Pulmonary artery endothelial cell (primary cell): ENCODE measurements at regions not wholly inside any gene's neighbourhood (a gene's known extent, or its start where the extent isn't known, plus 50 kb on each side); places are given as distances from the start of the nearest gene placed in this dataset.

Experiments used
- DNase-seq: peaks from one replicate; pipeline ENCODE4 v3.0.0-alpha.2; 2011; ENCODE audit warnings: low read depth, low spot score

DNA sequence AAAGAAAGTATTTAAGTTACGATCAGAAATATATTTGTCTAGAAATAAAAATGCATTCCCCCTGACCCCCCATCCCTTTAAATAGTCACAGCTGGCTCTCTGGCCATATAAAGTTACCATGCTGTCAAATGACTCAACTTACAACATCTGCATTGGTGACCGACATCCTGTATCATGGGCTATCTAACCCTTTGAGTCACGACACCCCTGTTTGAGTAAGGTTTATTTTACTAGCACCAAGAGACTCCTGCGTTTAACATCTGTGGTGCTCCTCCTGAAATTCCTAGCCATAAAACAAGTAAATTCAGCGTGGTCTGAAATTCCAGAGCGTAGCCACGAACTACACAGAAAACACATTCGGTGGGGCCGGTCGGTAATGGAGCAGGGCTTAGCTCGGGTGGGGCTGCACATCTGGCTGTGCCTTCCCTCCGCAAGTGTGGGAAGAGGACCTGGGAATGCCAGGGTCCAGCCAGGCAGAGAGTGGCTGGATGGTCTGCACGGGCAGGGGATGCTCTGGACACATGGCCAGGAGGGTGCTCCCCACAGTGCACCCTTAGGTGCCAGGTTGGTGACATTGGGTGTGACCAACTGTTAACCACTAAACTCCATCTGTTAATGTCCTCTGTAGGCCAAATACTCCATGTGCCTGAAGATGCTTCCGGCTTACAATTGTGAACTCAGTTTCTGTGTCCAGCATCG, 53.0 kb upstream of the CLDN14 start:
- DNase-seq = no peak

GRCh38 chr21:36533468-36533848, 53.5 kb upstream of the CLDN14 start:
- DNase-seq = no peak

GRCh38 chr21:36534656-36535055, 54.7 kb upstream of the CLDN14 start:
- no peak for DNase-seq

GRCh38 chr21:36535618-36536241, 55.8 kb upstream of the CLDN14 start:
- no peak for DNase-seq

GRCh38 chr21:36538761-36539160, 58.8 kb upstream of the CLDN14 start:
- DNase-seq = no peak

DNA sequence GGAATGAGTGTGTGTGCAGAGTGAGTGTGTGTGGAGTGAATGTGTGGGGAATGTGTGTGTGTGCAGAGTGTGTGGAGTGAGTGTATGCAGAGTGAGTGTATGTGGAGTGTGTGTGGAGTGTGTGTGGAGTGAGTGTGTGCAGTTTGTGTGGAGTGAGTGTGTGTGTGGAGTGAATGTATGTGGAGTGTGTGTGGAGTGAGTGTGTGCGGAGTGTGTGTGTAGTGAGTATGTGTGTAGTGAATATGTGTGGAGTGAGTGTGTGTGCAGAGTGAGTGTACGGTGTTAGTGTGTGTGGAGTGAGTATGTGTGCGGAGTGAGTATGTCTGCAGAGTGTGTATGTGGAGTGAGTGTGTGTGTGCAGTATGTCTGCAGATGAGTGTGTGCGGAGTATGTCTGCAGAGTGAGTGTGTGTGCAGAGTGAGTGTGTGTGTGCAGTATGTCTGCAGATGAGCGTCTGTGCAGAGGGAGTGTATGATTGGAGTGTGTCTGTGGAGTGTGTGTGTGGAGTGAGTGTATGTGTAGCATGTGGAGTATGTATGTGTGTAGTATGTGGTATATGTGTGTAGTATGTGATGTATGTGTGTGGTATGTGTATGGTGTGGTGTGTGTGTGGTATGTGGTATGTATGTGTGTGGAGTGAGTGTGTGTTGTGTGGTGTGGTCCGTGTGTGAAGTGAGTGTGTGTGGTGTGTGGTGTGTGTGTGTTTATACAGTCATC, 59.7 kb upstream of the CLDN14 start:
- DNase-seq = no peak

GRCh38 chr21:36540700-36541099, 60.8 kb upstream of the CLDN14 start:
- no peak for DNase-seq

DNA sequence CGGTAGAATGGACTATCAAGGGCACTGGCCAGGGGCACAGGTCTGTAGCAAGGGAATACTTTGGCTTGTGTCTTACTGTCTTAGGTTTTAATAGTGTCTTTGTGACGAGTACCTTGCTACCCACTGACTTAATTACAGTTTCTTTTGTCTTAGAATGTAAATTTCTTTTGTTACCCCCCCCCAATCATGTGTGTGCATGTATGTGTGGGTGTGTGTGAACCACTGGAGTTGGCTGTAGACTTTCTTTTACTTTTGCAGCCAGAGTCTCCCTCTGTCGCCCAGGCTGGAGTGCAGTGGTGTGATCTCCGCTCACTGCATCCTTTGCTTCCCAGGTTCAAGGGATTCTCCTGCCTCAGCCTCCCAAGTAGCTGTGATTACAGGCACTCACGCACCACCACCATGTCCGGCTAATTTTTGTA, 61.8 kb upstream of the CLDN14 start:
- no peak for DNase-seq

GRCh38 chr21:36542312-36543101, 62.6 kb upstream of the CLDN14 start:
- DNase-seq = no peak

- no peak for DNase-seq
Measured at GRCh38 chr21:36543924-36544323, 64.0 kb upstream of the CLDN14 start.

- no peak for DNase-seq
Measured at GRCh38 chr21:36544545-36544944, 64.6 kb upstream of the CLDN14 start.

DNA sequence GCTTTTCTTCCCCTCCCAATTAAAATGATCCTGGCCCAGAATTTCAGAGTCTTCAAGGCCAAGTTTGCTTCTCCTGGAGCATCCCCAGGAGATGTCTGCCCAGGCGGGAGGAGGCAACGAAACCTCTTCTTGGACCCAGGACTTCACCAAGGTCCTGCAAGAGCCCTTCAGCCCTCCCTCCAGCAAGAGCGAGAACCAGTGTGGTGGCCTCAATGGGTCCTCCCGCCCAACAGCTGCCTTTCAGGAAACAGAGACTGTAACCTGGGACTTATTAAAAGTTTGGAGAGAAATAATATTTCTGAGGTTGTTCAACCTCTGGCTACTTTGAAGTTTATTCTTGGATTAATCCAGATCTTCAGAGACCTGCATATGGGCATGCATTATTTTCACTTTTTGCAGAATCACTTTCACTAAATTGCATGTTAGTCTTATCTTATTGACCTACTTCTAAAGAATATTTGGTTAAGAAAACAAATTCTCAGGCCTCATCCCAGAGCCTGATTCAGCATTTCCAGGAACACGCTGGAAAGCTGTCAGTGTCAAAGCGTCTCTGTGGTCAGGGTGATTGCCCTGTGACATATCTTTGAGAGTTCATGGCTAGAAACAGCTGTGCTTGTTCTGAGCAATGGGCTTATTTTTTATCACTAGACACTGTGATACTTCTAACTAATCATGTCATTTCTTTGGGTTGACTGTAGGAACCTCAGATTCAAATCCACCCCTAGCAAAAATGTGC, 66.0 kb upstream of the CLDN14 start:
- no peak for DNase-seq

DNA sequence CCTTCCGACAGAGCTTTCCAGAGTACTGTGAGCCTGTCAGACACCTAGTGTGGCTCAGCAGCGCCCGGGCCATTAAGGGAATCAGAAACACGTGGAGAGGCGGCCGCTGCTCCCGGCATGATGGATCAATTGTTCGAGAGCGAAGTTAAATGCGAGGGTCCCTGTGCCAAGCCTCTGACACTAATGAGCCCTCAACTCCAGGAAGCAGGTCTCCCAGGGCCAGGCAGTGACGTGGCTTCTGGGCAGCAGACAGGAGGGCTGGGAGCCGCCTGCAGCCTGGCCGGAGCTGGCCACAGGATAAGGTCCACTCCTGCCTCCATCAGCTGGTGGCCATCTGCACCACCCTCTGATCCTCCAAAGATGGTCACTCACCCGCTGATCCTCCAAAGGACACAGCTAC, 67.5 kb upstream of the CLDN14 start:
- no peak for DNase-seq

GRCh38 chr21:36548866-36549265, 68.9 kb upstream of the CLDN14 start:
- no peak for DNase-seq

DNA sequence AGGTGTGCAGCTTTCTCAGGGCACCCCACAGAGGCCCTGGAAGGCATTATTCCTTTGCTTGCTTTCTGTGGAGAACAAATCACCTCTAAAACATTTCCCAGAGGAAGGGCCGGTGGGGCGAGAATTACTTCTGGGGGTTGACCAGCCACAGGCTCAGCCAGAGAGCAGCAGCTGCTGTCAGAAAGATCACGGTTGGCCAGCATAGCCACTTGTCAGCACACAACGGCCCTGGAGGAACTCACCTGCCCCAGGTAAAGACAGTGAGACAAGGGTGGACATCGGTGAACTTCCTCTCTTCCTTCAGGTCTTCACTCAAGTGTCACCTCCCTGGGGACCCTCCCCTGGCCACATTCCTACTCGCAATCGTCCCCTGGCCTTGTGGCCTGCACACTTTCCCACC, 69.5 kb upstream of the CLDN14 start:
- no peak for DNase-seq

GRCh38 chr21:36550761-36551160, 70.8 kb upstream of the CLDN14 start:
- DNase-seq = no peak

- no peak for DNase-seq
Measured at GRCh38 chr21:36551321-36551720, 71.4 kb upstream of the CLDN14 start.

GRCh38 chr21:36551731-36552433, 72.0 kb upstream of the CLDN14 start:
- no peak for DNase-seq

GRCh38 chr21:36552434-36552785, 72.5 kb upstream of the CLDN14 start:
- DNase-seq = no peak

DNA sequence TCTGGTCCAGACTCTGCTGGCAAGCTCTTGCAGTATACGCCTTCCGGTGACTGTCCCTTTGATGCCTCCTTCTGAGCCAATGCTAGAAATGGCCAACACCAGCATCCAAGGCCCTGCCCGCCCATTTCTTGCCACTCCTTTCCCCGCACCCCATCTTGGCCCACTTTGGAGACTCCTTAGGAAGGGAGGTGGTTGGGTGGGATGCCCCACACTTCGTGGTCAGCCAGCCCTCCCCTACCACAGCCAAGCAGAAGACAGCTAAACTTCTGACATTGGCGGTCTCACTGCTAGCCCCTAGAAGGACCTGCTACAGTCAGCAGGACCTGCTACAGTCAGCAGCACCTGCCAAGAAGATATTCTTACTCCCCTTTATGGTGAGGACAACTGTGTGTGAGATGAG, 73.5 kb upstream of the CLDN14 start:
- DNase-seq = no peak
